DOHH2 (cell line): ENCODE measurements at regions not wholly inside any gene's neighbourhood (a gene's known extent, or its start where the extent isn't known, plus 50 kb on each side); places are given as distances from the start of the nearest gene placed in this dataset.

ENCODE experiments used
- H3F3A ChIP-seq: fragments of 200-600 bp; sonication (generic), shearing (Covaris generic); 2 replicates; pipeline ENCODE4 v1.6.0; 2016; ENCODE audit warnings: antibody characterized with exemption, mild to moderate bottlenecking; ENCODE audit not compliant: control insufficient read depth, insufficient read depth
- H3K27ac ChIP-seq: fragments of 200-600 bp; sonication (generic); 2 replicates; pipeline ENCODE4 v1.5.1; 2014; ENCODE audit warnings: low read depth, mild to moderate bottlenecking, low read length, moderate library complexity
- H3K27me3 ChIP-seq: fragments of 200-600 bp; sonication (generic); 2 replicates; pipeline ENCODE4 v1.6.1; 2014; ENCODE audit warnings: mild to moderate bottlenecking, low read length, mixed read lengths; ENCODE audit not compliant: control insufficient read depth
- H3K36me3 ChIP-seq: fragments of 200-600 bp; sonication (generic); 2 replicates; pipeline ENCODE4 v1.6.1; 2014; ENCODE audit warnings: mild to moderate bottlenecking, low read length, moderate library complexity, mixed read lengths; ENCODE audit not compliant: control insufficient read depth
- H3K4me1 ChIP-seq: fragments of 200-600 bp; sonication (generic); 2 replicates; pipeline ENCODE4 v1.6.1; 2014; ENCODE audit warnings: mild to moderate bottlenecking, low read length, mixed read lengths; ENCODE audit not compliant: control insufficient read depth
- H3K4me2 ChIP-seq: fragments of 200-600 bp; sonication (generic); 2 replicates; pipeline ENCODE4 v1.6.0; 2014; ENCODE audit warnings: mild to moderate bottlenecking, low read length, moderate library complexity
- H3K4me3 ChIP-seq: fragments of 200-600 bp; sonication (generic); 2 replicates; pipeline ENCODE4 v1.5.1; 2014; ENCODE audit warnings: mild to moderate bottlenecking, low read length, mixed read lengths
- H3K79me2 ChIP-seq: fragments of 200-600 bp; sonication (generic); 2 replicates; pipeline ENCODE4 v1.6.1; 2014; ENCODE audit warnings: mild to moderate bottlenecking, low read length, mixed read lengths; ENCODE audit not compliant: control insufficient read depth
- H3K9me2 ChIP-seq: fragments of 200-600 bp; sonication (generic); replicated peaks from 2 replicates; pipeline ENCODE4 v1.6.1; 2014; ENCODE audit warnings: mild to moderate bottlenecking, low read length, mixed read lengths; ENCODE audit not compliant: control insufficient read depth
- H3K9me3 ChIP-seq: fragments of 200-600 bp; sonication (generic); 2 replicates; pipeline ENCODE4 v1.6.1; 2014; ENCODE audit warnings: antibody characterized with exemption, low read length, mixed read lengths; ENCODE audit not compliant: control insufficient read depth, insufficient read depth
- H4K20me1 ChIP-seq: fragments of 200-600 bp; sonication (generic); 2 replicates; pipeline ENCODE4 v1.6.0; 2014; ENCODE audit warnings: low read depth, mild to moderate bottlenecking, antibody characterized with exemption, low read length, moderate library complexity; ENCODE audit not compliant: control insufficient read depth, insufficient read depth
- CTCF ChIP-seq: fragments of 200-600 bp; sonication (generic); IDR thresholded peaks from one replicate; pipeline ENCODE4 v1.5.1; 2014; ENCODE audit warnings: antibody characterized with exemption, mild to moderate bottlenecking, low read depth, low read length; ENCODE audit not compliant: poor library complexity, severe bottlenecking
- EZH2phosphoT487 ChIP-seq: fragments of 200-600 bp; sonication (generic); IDR thresholded peaks from 2 replicates; pipeline ENCODE4 v1.6.1; 2017; ENCODE audit warnings: borderline replicate concordance, mild to moderate bottlenecking, antibody characterized with exemption, low read length, moderate library complexity, mixed read lengths

- Histone ChIP-seq H3K79me2 (no peaks in the 10 kb centered on the region), H3K4me1 (peaks cover 5% of the 10 kb centered on the region), H3K4me3 (no peak overlapping the region), H4K20me1 (no peaks in the 10 kb centered on the region), H3K9me2 (no peaks in the 10 kb centered on the region), H3K36me3 (no peaks in the 10 kb centered on the region), H3K27me3 (peaks cover 5% of the 10 kb centered on the region), H3F3A (no peaks in the 10 kb centered on the region), H3K27ac (no peak overlapping the region), H3K4me2 (no peak overlapping the region), H3K9me3 (no peaks in the 10 kb centered on the region)
- TF ChIP-seq CTCF (no peak), EZH2phosphoT487 (no peak)
Measured at GRCh38 chr3:167885277-167885676, 149.8 kb downstream of the SERPINI1 start.

- Histone ChIP-seq H3F3A (no peaks in the 10 kb centered on the region), H3K4me3 (no peak overlapping the region), H3K36me3 (no peaks in the 10 kb centered on the region), H3K4me1 (peaks cover 5% of the 10 kb centered on the region), H3K27me3 (peaks cover 5% of the 10 kb centered on the region), H3K79me2 (no peaks in the 10 kb centered on the region), H3K9me2 (no peaks in the 10 kb centered on the region), H4K20me1 (no peaks in the 10 kb centered on the region), H3K4me2 (no peak overlapping the region), H3K9me3 (no peaks in the 10 kb centered on the region), H3K27ac (no peak overlapping the region)
- TF ChIP-seq CTCF (no peak), EZH2phosphoT487 (no peak)
Measured at GRCh38 chr3:167884481-167884880, 149.0 kb downstream of the SERPINI1 start.

GRCh38 chr3:167883452-167883851, 147.9 kb downstream of the SERPINI1 start:
- H3K36me3 ChIP-seq, result no peaks in the 10 kb centered on the region
- H3K27ac ChIP-seq, result no peak overlapping the region
- no peak overlapping the region for H3K4me2 ChIP-seq
- H3K27me3 ChIP-seq, result peaks cover 5% of the 10 kb centered on the region
- H4K20me1 ChIP-seq, result no peaks in the 10 kb centered on the region
- H3K9me3 ChIP-seq, result no peaks in the 10 kb centered on the region
- H3K4me3 ChIP-seq, result no peak overlapping the region
- H3K4me1 ChIP-seq, result peaks cover 5% of the 10 kb centered on the region
- no peaks in the 10 kb centered on the region for H3K79me2 ChIP-seq
- TF ChIP-seq EZH2phosphoT487 (no peak), CTCF (no peak)
- no peaks in the 10 kb centered on the region for H3K9me2 ChIP-seq
- no peaks in the 10 kb centered on the region for H3F3A ChIP-seq
